Renal cortical epithelial cell (primary cell): ENCODE measurements at regions not wholly inside any gene's neighbourhood (a gene's known extent, or its start where the extent isn't known, plus 50 kb on each side); places are given as distances from the start of the nearest gene placed in this dataset.
A peak's percentile ranks its signal among the peaks of the same experiment; 100 is the strongest.

Experiments
- DNase-seq: peaks from one replicate; pipeline ENCODE4 v3.0.0-alpha.2; 2011; ENCODE audit warnings: low read depth

- DNase-seq = no peak
These were observed 127.7 kb downstream of the DMRTA2 start for GRCh38 chr1:50295566-50295965.

- DNase-seq = no peak
These were observed 131.0 kb downstream of the DMRTA2 start for GRCh38 chr1:50292276-50292675.

GRCh38 chr1:50289495-50289894, 133.7 kb downstream of the DMRTA2 start:
- no peak for DNase-seq

- DNase-seq = no peak
These were observed 137.2 kb downstream of the DMRTA2 start for GRCh38 chr1:50285994-50286393.

- DNase-seq = peak; percentile 20
These were observed 143.5 kb downstream of the DMRTA2 start for GRCh38 chr1:50279622-50280330.

GRCh38 chr1:50278961-50279360, 144.3 kb downstream of the DMRTA2 start:
- no peak for DNase-seq

- no peak for DNase-seq
These were observed 144.8 kb downstream of the DMRTA2 start for GRCh38 chr1:50278410-50278809.

- DNase-seq = no peak
These were observed 147.7 kb downstream of the DMRTA2 start for GRCh38 chr1:50275566-50275965.

GRCh38 chr1:50272912-50273311, 150.3 kb downstream of the DMRTA2 start:
- DNase-seq = no peak

GRCh38 chr1:50271968-50272578, 151.2 kb downstream of the DMRTA2 start:
- no peak for DNase-seq

- no peak for DNase-seq
These were observed 151.9 kb downstream of the DMRTA2 start for GRCh38 chr1:50271337-50271736.

GRCh38 chr1:50270926-50271325, 152.3 kb downstream of the DMRTA2 start:
- DNase-seq = no peak

GRCh38 chr1:50268049-50268448, 155.2 kb downstream of the DMRTA2 start:
- peak; percentile 24 for DNase-seq

- DNase-seq = no peak
These were observed 156.7 kb downstream of the DMRTA2 start for GRCh38 chr1:50266509-50266908.

GRCh38 chr1:50265790-50266314, 157.1 kb downstream of the ELAVL4 start:
- DNase-seq = no peak

- no peak for DNase-seq
These were observed 155.9 kb downstream of the ELAVL4 start for GRCh38 chr1:50264590-50264989.

- no peak for DNase-seq
These were observed 153.7 kb downstream of the ELAVL4 start for GRCh38 chr1:50262436-50262835.

- no peak for DNase-seq
These were observed 153.2 kb downstream of the ELAVL4 start for GRCh38 chr1:50261951-50262350.

- no peak for DNase-seq
These were observed 149.4 kb downstream of the ELAVL4 start for GRCh38 chr1:50257940-50258685.

- no peak for DNase-seq
These were observed 148.3 kb downstream of the ELAVL4 start for GRCh38 chr1:50257029-50257428.
